VCaP (cell line): ENCODE measurements at regions not wholly inside any gene's neighbourhood (a gene's known extent, or its start where the extent isn't known, plus 50 kb on each side); places are given as distances from the start of the nearest gene placed in this dataset.

Experiments
- H3K27ac ChIP-seq: fragments of 450-650 bp; 2 replicates; pipeline ENCODE4 v1.5.1; 2017
- TF ChIP-seq, protein P1 (sequence below): fragments of 450-650 bp; conservative IDR thresholded peaks from 2 replicates; pipeline ENCODE4 v1.5.1; 2017; ENCODE audit warnings: mild to moderate bottlenecking, moderate library complexity

GRCh38 chr2:57146951-57147350 is 899.7 kb upstream of the VRK2 start:
- no peak overlapping the region for H3K27ac ChIP-seq
- TF ChIP-seq, protein P1, sequence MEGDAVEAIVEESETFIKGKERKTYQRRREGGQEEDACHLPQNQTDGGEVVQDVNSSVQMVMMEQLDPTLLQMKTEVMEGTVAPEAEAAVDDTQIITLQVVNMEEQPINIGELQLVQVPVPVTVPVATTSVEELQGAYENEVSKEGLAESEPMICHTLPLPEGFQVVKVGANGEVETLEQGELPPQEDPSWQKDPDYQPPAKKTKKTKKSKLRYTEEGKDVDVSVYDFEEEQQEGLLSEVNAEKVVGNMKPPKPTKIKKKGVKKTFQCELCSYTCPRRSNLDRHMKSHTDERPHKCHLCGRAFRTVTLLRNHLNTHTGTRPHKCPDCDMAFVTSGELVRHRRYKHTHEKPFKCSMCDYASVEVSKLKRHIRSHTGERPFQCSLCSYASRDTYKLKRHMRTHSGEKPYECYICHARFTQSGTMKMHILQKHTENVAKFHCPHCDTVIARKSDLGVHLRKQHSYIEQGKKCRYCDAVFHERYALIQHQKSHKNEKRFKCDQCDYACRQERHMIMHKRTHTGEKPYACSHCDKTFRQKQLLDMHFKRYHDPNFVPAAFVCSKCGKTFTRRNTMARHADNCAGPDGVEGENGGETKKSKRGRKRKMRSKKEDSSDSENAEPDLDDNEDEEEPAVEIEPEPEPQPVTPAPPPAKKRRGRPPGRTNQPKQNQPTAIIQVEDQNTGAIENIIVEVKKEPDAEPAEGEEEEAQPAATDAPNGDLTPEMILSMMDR, result no peak

- H3K27ac ChIP-seq, result no peak overlapping the region
- TF ChIP-seq, protein P1, result no peak
Measured at GRCh38 chr2:57156231-57156924, 890.2 kb upstream of the VRK2 start.

DNA sequence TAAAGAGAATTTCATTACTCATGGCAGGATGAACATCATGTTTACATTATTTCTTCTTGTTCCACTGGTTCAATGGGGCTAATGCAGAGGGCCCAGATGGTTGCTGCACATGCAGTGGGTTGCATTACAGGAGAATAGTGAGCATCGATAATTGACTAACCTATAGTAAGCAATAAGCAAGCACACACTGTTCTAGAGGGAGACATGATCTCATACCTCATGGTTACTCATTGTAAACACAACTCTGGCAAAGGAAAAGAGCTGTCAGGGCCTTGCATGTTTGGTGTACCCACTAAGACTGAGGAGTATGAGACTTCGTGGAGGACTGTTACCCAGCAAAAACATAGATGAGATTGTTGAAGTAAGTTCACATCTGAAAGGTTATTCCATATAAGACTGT is 885.6 kb upstream of the VRK2 start:
- TF ChIP-seq, protein P1, result no peak
- H3K27ac ChIP-seq, result no peak overlapping the region

DNA sequence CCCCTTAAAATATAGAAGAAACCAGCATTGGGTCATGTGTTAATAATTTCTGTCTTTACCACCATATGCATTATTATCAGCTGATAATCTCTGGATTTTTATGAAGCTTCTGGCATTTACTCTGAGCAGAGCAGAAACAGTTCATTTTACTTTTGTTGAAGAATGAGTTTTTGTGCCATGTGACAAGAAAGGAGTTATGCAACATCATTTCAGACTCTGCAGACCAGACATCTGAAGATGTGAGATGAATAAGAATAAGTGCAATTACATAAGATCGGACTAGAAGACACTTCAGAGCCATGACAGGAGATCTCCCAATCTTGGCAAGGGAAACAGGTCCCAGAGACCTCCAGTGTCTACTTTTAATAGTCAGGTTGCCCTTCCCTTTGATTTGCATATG is 869.4 kb upstream of the VRK2 start:
- H3K27ac ChIP-seq, result no peak overlapping the region
- TF ChIP-seq, protein P1, result no peak

DNA sequence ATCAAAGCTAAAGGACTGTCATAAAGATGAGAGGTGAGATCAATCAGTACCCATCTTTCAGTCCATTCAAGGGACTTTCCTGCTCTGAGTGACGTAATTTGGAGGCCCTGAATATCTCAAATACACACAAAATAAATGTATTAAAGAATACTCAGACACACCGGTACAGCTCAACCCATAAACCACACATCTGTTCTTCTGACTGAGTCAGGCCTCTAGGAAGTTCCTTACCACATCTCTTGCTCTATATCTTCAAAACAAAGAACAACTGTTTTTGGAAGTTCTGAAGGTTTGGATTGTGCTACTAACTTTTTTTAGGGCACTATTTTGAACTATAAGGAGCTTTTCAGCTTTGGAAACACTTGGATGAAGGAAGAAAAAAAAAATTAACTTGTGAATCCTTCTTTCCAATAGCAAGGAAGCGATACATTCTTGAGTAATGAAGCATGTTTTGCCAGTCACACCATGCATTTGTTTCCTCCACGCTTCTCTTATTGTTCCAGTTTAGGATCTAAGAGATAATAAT is 866.5 kb upstream of the VRK2 start:
- H3K27ac ChIP-seq, result no peak overlapping the region
- TF ChIP-seq, protein P1, result no peak

GRCh38 chr2:57180678-57181077 is 865.9 kb upstream of the VRK2 start:
- TF ChIP-seq, protein P1, result no peak
- H3K27ac ChIP-seq, result no peak overlapping the region

- no peak overlapping the region for H3K27ac ChIP-seq
- TF ChIP-seq, protein P1, result no peak
Measured at GRCh38 chr2:57181315-57182038, 865.1 kb upstream of the VRK2 start.
